GM19468 (cell line): ENCODE measurements at regions not wholly inside any gene's neighbourhood (a gene's known extent, or its start where the extent isn't known, plus 50 kb on each side); places are given as distances from the start of the nearest gene placed in this dataset.

Experiments
- ATAC-seq: cut with Tn5 transposase; IDR thresholded peaks from one replicate; pipeline ENCODE4 v1.9.1; 2021; ENCODE audit warnings: mild to moderate bottlenecking, moderate library complexity, moderate number of reproducible peaks; ENCODE audit not compliant: unreplicated experiment; ENCODE audit errors: extremely low read depth

GRCh38 chr10:125468278-125468677, 214.7 kb downstream of the TEX36 start:
- ATAC-seq, result no peak

DNA sequence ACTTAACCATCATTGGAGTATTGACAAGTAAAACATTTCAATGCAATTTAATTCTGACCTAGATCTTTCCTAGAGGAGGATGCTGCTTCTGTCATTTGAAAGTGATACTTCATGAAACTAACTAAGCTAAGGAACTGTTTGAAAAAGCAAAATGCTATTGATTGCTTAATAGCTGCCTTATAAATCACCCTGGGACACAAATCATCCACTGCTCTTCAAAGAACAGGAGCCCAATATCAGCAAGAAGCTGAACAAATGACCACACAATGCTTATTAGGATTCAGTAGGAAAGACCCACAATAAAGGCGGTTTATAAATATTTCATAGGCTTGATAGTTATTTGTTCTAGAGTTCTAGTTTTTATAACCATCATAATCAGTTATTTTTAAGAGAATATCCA, 216.3 kb downstream of the TEX36 start:
- no peak for ATAC-seq

- ATAC-seq, result no peak
Measured at GRCh38 chr10:125462845-125463244, 220.1 kb downstream of the TEX36 start.

- no peak for ATAC-seq
Measured at GRCh38 chr10:125460326-125460725, 222.6 kb downstream of the TEX36 start.

DNA sequence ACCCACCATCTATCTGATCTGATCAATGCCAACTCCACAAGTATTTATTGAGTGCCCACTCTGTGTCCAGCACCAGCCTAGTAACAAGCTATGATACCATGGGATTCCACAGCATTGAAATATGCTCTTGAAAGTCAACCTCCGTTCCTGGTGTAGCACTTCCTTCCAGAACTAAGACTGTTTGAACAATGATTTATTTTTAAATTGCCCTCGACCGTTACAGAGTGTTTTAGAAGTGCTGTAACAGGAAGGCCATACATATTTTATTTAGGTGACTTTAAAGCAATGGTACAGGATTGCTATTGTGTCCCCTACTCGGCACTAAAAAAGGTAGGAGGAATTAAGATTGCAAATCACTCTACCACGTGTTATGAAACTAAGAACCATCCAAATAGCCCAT, 225.6 kb downstream of the TEX36 start:
- ATAC-seq, result no peak

- ATAC-seq, result no peak
Measured at GRCh38 chr10:125455855-125456254, 227.1 kb downstream of the TEX36 start.

DNA sequence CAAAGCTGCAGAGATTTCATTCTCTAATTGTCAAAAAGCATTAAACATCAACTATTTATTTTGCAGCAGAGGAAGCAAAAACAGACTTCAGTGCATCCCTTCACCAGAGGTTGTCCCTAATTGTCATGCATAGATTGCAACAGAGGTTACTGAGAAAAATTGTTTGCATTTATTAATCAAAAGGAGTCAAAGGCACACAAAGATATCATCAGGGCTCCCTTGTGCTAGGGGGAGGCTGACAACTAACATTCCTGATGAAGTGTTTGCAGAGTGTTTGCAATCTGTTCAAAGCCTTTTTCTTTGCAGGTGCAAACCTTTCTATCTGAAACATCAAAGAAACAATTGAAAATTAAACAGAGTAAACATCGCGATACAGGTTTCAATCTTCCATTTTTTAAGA, 227.5 kb downstream of the TEX36 start:
- ATAC-seq, result no peak

DNA sequence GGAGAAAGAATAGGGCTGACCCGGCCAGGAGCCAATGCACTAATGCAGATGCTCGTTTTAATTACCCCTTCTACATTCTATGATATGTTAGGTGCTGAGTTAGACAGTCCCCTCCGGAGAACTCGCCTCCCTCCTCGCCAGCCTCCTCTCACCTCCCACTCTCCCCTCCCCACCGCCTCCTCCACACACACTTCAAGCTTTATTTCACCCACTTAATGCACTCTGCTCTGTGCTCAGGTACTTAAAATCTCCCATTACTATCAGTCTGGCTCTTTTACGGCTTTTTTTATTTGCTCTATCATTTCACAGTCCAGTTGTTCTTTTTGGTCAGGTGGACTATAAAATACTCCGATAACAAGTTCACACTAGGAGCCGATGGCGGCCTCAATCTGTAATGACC, 231.6 kb downstream of the TEX36 start:
- ATAC-seq, result no peak

DNA sequence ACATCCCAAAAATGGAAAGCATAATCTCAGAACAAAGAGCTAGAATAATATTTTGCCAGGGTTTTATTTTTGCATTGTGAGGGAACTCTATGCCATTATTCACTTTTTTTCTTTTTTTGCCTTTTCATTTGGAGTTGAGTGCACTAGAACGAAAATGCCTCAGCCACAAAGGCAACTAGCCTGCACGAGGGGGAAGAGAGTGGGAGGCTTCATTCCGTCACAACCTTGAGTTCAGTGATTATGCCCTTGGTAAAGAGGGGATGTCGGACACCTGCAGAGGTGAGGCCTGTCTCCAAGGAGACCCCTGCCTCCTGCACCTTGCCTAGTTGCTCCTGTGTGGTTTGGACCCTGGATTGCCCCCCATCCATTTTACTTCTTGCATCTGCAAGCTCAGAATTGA, 232.7 kb downstream of the TEX36 start:
- ATAC-seq, result no peak

DNA sequence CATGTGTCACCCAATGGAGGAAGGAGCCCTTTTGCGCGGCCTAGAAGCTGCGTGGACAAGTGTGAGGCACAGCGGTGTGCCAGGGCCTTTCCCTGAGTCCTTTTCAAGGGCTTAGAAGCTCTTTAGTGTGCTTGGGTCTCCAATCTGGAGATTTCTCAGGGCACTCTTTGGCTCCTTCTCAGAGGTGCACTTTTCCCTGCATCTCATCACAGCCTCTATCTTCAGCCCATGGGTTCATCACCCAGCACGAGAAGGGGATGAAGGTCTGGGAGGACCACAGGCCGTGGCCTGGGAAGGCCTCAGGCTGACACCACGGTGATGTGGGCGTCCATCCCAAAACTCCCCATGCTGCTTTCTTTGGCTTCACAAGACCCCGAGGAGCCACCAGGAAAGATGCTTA, 233.4 kb downstream of the TEX36 start:
- no peak for ATAC-seq

DNA sequence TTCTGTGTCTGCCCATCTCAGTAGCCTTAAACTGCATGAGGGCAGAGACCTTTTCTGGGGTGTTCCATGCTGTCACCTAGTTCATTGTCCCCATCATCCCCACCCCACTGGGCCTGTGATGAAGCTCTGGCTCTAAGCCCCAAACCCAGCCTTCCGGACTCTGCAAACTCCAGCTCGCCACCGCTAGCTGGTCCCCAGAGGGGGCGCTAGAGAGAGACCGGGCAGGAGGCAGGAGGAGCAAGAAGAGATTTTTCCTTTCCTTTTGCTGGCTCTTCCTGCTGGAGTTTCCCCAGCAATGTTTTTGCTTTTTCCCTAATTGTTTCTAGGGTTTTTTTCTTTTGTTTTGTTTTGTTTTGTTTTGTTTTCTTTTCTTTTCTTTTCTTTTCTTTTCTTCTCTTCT, 234.4 kb downstream of the TEX36 start:
- ATAC-seq, result no peak

DNA sequence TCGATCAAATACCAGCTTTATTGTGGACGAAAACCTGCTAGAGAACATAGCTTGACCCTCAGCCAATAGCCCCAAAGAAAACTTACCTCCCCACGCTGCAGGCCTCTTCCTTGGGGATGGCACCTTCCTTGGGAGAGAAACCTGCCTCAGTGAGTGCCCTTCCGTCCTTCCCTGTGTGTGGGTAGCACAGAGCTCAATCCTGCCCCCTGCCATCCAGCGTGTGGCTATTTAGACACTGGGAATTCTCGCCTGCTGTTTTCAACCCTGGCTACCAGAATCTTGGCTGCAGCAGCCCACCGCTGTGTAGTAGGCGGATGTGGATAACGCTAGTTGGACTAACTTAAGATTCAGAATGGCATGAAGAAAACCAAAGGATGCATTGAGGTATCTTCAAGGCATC, 238.2 kb downstream of the TEX36 start:
- ATAC-seq, result no peak

DNA sequence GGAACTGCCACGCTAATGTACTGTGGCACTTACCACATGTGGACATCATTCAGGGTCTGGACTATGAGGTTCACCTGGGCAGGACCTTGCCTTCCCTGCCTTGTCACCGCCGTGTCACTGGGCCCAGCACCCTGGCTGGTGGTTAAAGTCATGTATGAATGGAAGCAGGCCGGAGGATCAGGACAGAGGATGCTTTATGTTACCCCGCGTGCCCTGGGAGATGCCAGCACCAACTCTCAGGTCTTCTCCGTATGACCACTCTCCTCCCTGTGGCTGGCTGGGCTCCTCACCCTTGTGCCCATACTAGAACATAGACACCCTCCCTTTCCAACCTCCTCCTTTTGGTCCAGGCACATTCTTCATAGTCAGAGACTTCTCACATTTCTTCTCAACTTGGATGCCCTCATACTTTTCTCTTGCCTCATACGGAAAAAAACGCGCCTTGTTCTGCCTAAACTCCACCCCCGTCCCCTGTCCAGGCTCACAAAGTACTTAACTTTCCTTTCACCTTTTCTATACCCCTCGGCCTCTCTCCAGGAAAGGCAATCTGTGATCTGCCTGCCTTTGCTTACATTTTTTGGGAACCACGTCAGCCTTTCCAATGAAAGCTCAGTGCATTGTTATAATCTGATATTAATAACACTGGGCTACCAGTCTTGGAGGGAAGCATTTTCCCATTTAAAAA, 240.0 kb downstream of the TEX36 start:
- no peak for ATAC-seq

- ATAC-seq, result no peak
Measured at GRCh38 chr10:125441151-125441550, 241.8 kb downstream of the TEX36 start.

DNA sequence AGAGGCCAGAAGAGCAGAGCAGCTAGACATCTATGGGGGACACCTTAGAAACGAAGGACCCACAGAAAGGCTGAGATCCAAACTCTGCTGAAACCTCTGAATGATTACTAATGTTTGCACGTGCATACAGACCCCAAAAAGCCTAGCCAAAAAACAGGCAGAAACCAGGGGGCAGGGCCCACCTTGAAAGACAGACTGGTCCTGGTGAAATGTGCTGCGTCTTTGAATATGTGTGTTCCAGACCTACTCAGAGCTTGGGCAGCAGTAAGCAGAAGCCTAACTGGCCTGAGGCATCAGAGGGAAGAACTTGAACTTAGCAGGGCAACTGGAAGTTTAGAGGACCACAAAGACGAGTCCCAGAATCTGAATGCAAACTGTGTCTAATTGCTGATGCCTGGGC, 251.8 kb downstream of the TEX36 start:
- ATAC-seq, result no peak

DNA sequence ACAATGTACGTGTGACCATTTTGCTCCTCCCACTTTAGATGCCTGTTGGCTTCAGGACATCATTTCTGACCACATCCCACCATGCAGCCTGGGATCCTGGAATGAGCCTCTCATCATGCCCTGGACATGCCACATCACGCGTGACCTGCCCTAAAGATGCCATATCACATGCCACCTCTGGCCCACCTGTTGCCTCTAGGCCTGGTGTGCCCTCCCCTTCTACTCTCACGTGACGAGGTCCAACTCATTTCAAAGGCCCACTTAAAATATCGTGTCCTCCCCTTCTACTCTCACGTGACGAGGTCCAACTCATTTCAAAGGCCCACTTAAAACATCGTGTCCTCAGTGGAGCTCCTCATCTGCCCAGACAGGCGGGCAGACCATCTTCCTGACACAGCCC, 254.9 kb downstream of the TEX36 start:
- ATAC-seq, result no peak

- ATAC-seq, result no peak
Measured at GRCh38 chr10:125424191-125424847, 258.6 kb downstream of the TEX36 start.

DNA sequence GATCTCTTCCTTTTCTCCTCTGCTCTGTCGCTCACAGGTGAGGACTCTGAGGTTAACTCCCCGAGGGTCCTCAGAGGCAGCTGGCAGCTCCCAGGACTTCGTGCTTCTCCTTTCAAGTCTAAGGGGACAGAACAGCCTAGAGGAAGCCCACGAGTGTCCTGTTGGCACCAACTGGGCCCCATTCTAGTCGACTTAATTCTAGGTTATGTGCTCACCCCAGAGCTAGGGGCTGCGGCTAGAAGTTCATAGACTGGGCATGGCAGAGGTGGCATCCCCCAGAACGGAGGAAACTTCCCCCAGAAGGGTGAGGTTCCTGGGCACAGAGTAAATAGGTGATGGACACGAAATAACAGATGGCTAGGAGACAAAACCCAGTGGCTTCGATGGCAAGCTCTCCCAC, 259.4 kb downstream of the TEX36 start:
- no peak for ATAC-seq

GRCh38 chr10:125419831-125420230, 259.5 kb upstream of the CTBP2 start:
- no peak for ATAC-seq

- ATAC-seq, result no peak
Measured at GRCh38 chr10:125419146-125419545, 258.8 kb upstream of the CTBP2 start.

DNA sequence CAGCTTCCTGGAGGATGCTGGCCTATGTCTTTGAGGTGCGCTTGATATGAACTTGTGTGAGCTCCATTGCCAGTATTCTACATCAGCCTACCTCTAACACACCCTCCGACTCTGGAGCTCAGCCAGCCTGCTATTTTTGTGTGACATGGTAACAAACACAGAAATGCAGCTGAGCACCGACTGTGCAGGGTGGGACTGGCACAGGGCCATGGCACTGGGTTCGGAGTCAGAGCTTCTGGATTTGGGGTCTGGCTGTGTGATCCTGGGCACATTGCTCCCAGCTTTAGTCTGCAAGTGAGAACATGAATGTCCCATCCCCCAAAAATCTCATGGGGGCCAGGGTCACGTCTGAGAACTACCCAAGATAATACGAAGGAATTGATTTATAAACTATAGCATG, 257.2 kb upstream of the CTBP2 start:
- ATAC-seq, result no peak

- ATAC-seq, result no peak
Measured at GRCh38 chr10:125415964-125416363, 255.6 kb upstream of the CTBP2 start.
